ENCODE measurements at regions not wholly inside any gene's neighbourhood (a gene's known extent, or its start where the extent isn't known, plus 50 kb on each side); places are given as distances from the start of the nearest gene placed in this dataset.

DNA sequence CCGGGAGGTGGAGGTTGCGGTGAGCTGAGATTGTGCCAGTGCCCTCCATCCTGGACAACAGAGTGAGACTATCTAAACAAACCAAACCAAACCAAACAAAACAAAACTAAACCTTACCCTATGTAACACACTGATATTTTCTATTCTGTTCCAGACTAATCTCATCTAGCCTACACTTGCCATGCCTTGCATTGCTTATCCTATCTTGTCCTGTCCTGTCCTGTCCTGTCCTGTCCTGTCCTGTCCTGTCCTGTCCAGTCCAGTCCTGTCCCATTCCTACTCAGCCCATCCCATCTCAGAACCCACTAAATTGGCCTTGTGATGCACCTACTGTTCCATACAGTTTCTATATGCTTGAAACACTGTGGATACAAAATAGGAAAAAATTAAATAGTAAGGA is 64.7 kb upstream of the HDAC9 start:
- intact Hi-C loops (cut with DNase I): no loop called here
- Histone ChIP-seq H3K4me1 (replicated peaks in 1 of 2) (no peaks in the 10 kb centered on the region), H3K36me3 (replicated peaks in 1 of 2) (no peaks in the 10 kb centered on the region), H3K9me3 (replicated peaks in 1 of 3) (no peaks in the 10 kb centered on the region), H3K4me3 (no peak overlapping the region), H3K27ac (no peak overlapping the region), H3K27me3 (no peaks in the 10 kb centered on the region)
- DNase-seq: no peak
- TF ChIP-seq, protein P1, sequence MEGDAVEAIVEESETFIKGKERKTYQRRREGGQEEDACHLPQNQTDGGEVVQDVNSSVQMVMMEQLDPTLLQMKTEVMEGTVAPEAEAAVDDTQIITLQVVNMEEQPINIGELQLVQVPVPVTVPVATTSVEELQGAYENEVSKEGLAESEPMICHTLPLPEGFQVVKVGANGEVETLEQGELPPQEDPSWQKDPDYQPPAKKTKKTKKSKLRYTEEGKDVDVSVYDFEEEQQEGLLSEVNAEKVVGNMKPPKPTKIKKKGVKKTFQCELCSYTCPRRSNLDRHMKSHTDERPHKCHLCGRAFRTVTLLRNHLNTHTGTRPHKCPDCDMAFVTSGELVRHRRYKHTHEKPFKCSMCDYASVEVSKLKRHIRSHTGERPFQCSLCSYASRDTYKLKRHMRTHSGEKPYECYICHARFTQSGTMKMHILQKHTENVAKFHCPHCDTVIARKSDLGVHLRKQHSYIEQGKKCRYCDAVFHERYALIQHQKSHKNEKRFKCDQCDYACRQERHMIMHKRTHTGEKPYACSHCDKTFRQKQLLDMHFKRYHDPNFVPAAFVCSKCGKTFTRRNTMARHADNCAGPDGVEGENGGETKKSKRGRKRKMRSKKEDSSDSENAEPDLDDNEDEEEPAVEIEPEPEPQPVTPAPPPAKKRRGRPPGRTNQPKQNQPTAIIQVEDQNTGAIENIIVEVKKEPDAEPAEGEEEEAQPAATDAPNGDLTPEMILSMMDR (IDR thresholded peaks at IDR 0.05): no peak
- no peak for TF ChIP-seq POLR2A (IDR thresholded peaks at IDR 0.05)
- WGBS, 4 donors: 97 to 100% (median 98%) methylated on average over 2 of the region's 2 CpGs

DNA sequence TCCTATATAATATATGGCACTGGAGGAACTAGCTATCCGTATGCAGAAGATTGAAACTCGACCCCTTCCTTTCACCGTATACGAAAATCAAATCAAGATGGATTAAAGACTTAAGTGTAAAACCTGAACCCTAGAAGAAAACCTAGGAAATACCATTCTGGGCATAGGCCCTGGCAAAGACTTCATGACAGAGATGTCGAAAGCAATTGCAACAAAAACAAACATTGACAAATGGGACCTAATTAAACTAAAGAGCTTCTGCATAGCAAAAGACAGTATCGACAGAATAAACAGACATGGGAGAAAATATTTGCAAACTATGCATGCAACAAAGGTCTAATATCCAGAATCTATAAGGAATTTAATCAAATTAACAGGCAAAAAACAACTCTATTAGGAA is 61.4 kb upstream of the HDAC9 start:
- intact Hi-C loops (cut with DNase I): no loop called here
- TF ChIP-seq, protein P1 (IDR thresholded peaks at IDR 0.05): no peak
- no peak for TF ChIP-seq POLR2A (IDR thresholded peaks at IDR 0.05)
- Histone ChIP-seq H3K4me1 (replicated peaks in 1 of 2) (no peaks in the 10 kb centered on the region), H3K27ac (no peak overlapping the region), H3K9me3 (replicated peaks in 1 of 3) (no peaks in the 10 kb centered on the region), H3K4me3 (no peak overlapping the region), H3K36me3 (replicated peaks in 1 of 2) (no peaks in the 10 kb centered on the region), H3K27me3 (no peaks in the 10 kb centered on the region)
- WGBS, 4 donors: 82 to 95% (median 91%) methylated on average over 6 of the region's 6 CpGs
- no peak for DNase-seq

DNA sequence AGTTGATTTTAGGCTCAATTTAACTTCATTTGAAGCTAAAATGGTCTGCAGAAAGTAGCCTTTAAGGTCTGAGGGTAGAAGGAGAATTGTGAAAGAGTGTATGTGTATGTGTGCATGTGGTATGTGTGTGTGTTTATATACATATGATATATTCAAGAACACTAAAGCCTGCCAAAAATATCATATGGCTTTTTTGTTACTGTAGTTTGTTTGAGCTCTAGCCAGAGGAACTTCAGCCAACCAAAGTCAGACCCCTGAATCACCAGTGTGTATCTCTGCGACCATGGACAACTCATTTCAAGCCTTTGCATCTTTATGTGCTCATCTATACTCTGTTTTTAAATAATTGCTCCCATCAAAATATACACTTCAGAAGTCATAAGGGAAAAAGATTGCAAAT is 58.4 kb upstream of the HDAC9 start:
- Histone ChIP-seq H3K9me3 (replicated peaks in 1 of 3) (no peaks in the 10 kb centered on the region), H3K4me1 (replicated peaks in 1 of 2) (no peaks in the 10 kb centered on the region), H3K36me3 (replicated peaks in 1 of 2) (no peaks in the 10 kb centered on the region), H3K27ac (no peak overlapping the region), H3K4me3 (no peak overlapping the region), H3K27me3 (no peaks in the 10 kb centered on the region)
- TF ChIP-seq, protein P1 (IDR thresholded peaks at IDR 0.05): no peak
- no peak for TF ChIP-seq POLR2A (IDR thresholded peaks at IDR 0.05)
- 71 to 84% (median 80%) methylated on average over 1 of the region's 1 CpG for WGBS, 4 donors
- DNase-seq: no peak
- intact Hi-C loops (cut with DNase I): no loop called here

DNA sequence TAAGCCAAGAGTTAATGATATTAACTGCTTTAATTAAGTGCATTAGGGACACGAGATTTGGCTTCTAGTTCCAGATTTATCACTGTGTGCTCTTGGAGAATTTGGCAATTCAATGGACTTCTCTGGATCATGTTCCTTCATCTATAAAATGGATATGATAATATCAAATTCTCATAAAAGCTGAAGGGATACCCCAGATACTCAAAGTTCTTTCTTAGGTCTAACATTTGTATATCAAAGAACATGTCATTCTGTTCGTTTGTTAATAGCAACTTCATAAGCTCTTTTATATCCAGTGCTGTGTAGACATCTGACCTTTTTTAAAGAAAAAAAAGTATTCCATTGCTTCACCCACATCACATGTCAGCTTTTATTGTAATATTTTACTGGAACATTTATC is 54.6 kb upstream of the HDAC9 start:
- no peak overlapping the region for H3K27ac ChIP-seq
- no peaks in the 10 kb centered on the region for H3K4me1 ChIP-seq (replicated peaks in 1 of 2)
- H3K27me3 ChIP-seq: no peaks in the 10 kb centered on the region
- TF ChIP-seq POLR2A (IDR thresholded peaks at IDR 0.05): no peak
- TF ChIP-seq, protein P1 (IDR thresholded peaks at IDR 0.05): no peak
- H3K4me3 ChIP-seq: no peak overlapping the region
- no peaks in the 10 kb centered on the region for H3K36me3 ChIP-seq (replicated peaks in 1 of 2)
- no peak for DNase-seq
- intact Hi-C loops (cut with DNase I): no loop called here
- no peaks in the 10 kb centered on the region for H3K9me3 ChIP-seq (replicated peaks in 1 of 3)
- WGBS, 4 donors: 48 to 59% (median 50%) methylated on average over 2 of the region's 2 CpGs
